ENCODE measurements at regions not wholly inside any gene's neighbourhood (a gene's known extent, or its start where the extent isn't known, plus 50 kb on each side); places are given as distances from the start of the nearest gene placed in this dataset.

- TF ChIP-seq CTCF (IDR thresholded peaks at IDR 0.05; ENCODE audit: low read depth, low read length) = no peak
- DNase-seq (ENCODE audit: low read depth, low spot score) = no peak
These were observed 64.8 kb upstream of the INSIG1 start for GRCh38 chr7:155232911-155233310.

DNA sequence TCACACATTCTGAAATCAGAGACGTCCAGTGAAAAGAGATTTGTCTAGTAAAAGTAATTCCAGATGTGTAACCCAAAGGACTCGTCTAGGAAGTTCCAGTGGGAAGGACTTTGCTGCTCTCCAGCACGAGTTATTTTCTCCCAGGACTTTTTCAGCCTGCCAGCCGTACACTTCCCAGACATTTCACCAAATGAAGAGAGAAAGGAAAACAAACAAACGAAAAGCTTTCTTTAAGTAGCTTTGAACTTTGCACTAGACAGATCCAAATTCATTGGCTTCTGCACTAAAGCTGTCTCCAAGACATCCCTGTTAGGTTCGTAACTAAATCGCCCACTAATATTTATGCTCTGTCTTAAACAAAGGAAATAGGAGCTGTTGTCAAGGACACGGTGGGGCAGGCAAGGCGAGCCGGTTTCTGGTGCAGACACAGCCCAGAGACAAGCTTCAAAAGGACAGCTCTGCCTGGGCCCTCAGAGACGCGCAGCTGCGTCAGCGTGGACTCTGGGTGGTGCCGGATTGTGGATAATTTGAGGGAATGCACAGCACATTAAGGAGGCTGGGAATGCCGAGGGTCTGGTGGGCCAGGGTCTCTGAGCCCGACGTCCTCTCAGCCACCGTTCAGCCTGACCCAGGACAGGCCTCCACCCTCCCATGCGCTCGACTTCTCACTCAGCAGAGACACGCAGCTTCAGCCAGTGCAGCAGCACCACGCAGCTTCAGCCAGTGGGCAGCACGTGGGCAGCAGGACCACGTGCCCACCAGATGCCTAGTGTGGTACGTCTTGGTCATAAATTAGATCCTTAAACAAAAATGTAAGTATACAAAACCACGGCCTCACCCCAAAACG is 64.1 kb upstream of the INSIG1 start:
- CTCF ChIA-PET = interaction anchor here (1.4 kb wide), 1 partner anchor 306 kb away, joined by 4 read pairs; no protein-coding TSS in a partner anchor
- POLR2A ChIA-PET = interaction anchor here (1.7 kb wide), 1 partner anchor 63 kb away, joined by 5 read pairs; the partner anchor contains the start of gene INSIG1
- peak; percentile 33 for DNase-seq (ENCODE audit: low read depth, low spot score)
- Histone ChIP-seq H3K27me3 (ENCODE audit: control insufficient read depth, insufficient read depth, low read length) (no peaks in the 10 kb centered on the region), H3K27ac (ENCODE audit: low read depth, low read length) (peak overlapping the region; percentile 61), H3K4me3 (ENCODE audit: low read depth, low read length) (no peak overlapping the region), H3K9me3 (ENCODE audit: control insufficient read depth, insufficient read depth, low read length) (peaks cover 8% of the 10 kb centered on the region; the same call in 1 of the 2 replicates)
- no peak for TF ChIP-seq CTCF (IDR thresholded peaks at IDR 0.05; ENCODE audit: low read depth, low read length)

More at GRCh38 chr7:155232911-155233310, 64.8 kb upstream of the INSIG1 start:
- Histone ChIP-seq H3K27ac (ENCODE audit: low read depth, low read length) (peak overlapping the region; percentile 61), H3K9me3 (ENCODE audit: control insufficient read depth, insufficient read depth, low read length) (peaks cover 11% of the 10 kb centered on the region; the same call in 1 of the 2 replicates), H3K27me3 (ENCODE audit: control insufficient read depth, insufficient read depth, low read length) (no peaks in the 10 kb centered on the region), H3K4me3 (ENCODE audit: low read depth, low read length) (no peak overlapping the region)
- ChIA-PET CTCF (interaction anchor here (1.4 kb wide), 1 partner anchor 305 kb away, joined by 4 read pairs; no protein-coding TSS in a partner anchor), POLR2A (interaction anchor here (1.7 kb wide), 1 partner anchor 64 kb away, joined by 5 read pairs; the partner anchor contains the start of gene INSIG1)

DNA sequence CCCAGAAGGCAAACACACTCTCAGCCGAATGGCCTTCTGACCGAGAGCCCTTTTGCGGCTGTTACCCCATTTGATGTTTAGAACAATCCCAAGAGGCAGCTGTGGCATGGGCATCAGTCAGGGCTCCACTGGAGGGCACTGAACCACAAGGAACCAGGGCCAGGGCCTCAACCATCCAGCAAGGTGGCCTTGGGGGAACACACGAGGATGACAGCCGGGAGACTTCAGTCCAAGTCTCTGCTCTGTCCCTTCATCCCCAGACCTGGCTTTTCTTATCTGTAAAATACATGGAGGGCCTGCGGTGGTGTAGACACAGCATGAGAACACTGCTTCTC is 63.6 kb upstream of the INSIG1 start:
- ChIA-PET CTCF (interaction anchor here (1.4 kb wide), 1 partner anchor 306 kb away, joined by 4 read pairs; no protein-coding TSS in a partner anchor), POLR2A (interaction anchor here (1.7 kb wide), 1 partner anchor 63 kb away, joined by 5 read pairs; the partner anchor contains the start of gene INSIG1)
- no peak for TF ChIP-seq CTCF (IDR thresholded peaks at IDR 0.05; ENCODE audit: low read depth, low read length)
- H3K27ac ChIP-seq (ENCODE audit: low read depth, low read length) = no peak overlapping the region
- no peaks in the 10 kb centered on the region for H3K27me3 ChIP-seq (ENCODE audit: control insufficient read depth, insufficient read depth, low read length)
- H3K9me3 ChIP-seq (ENCODE audit: control insufficient read depth, insufficient read depth, low read length) = peaks cover 7% of the 10 kb centered on the region; the same call in 1 of the 2 replicates
- DNase-seq (ENCODE audit: low read depth, low spot score) = no peak
- H3K4me3 ChIP-seq (ENCODE audit: low read depth, low read length) = no peak overlapping the region

GRCh38 chr7:155234950-155235789 is 62.5 kb upstream of the INSIG1 start:
- ChIA-PET POLR2A (no interaction called here), CTCF (no interaction called here)
- no peak for DNase-seq (ENCODE audit: low read depth, low spot score)
- TF ChIP-seq CTCF (IDR thresholded peaks at IDR 0.05; ENCODE audit: low read depth, low read length) = no peak
- H3K4me3 ChIP-seq (ENCODE audit: low read depth, low read length) = no peak overlapping the region
- no peak overlapping the region for H3K27ac ChIP-seq (ENCODE audit: low read depth, low read length)
- H3K27me3 ChIP-seq (ENCODE audit: control insufficient read depth, insufficient read depth, low read length) = no peaks in the 10 kb centered on the region
- peaks cover 7% of the 10 kb centered on the region; the same call in 1 of the 2 replicates for H3K9me3 ChIP-seq (ENCODE audit: control insufficient read depth, insufficient read depth, low read length)

All from AG04450 (cell line).